ENCODE measurements at regions not wholly inside any gene's neighbourhood (a gene's known extent, or its start where the extent isn't known, plus 50 kb on each side); places are given as distances from the start of the nearest gene placed in this dataset.

DNA sequence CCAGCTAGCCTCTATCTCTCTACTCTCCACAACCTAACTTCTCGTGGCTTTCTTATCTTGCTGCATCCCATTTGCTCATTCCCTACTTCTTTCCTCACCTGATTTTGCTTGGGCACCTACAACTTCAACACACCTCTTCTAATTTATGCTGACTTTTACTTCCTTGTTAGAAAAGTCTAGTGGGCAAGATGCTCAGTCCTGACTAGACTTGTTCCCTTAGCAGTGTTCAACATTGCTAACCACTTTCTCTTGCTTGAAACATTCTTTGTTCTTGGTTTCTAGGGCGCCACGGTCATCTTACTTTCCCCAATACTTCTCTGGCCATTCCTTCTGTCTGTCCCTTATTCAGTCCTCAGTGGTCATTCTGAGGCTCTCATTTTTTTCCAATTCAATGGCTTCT is 454.7 kb upstream of the CWC22 start:
- DNase-seq (ENCODE audit: low read depth): no peak

DNA sequence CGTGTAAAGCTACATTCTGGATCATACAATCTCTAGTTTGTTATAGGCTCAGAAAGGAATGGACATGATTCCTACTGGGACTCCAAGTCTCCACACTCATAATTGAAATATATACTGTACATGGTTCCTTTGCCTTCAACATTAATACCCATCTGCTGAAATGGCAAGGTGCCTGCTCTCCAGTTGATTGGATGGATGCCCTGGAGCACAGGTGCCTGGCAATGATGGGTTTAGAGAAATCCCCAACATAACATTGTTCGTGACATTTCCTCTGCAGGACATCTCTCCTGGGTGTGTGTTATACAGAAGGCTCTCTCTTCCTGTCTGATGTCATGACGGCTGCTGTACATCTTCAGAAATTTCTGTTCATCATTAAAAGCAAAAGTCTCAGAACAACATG is 449.7 kb upstream of the CWC22 start:
- no peak for DNase-seq (ENCODE audit: low read depth)

- DNase-seq (ENCODE audit: low read depth): no peak
Observed at GRCh38 chr2:180450841-180451240, 443.7 kb upstream of the CWC22 start.

- no peak for DNase-seq (ENCODE audit: low read depth)
Observed at GRCh38 chr2:180449171-180449915, 442.2 kb upstream of the CWC22 start.

GRCh38 chr2:180446492-180446891 is 439.4 kb upstream of the CWC22 start:
- DNase-seq (ENCODE audit: low read depth): no peak

- no peak for DNase-seq (ENCODE audit: low read depth)
Observed at GRCh38 chr2:180443888-180444287, 436.8 kb upstream of the CWC22 start.

GRCh38 chr2:180442860-180443644 is 436.0 kb upstream of the CWC22 start:
- no peak for DNase-seq (ENCODE audit: low read depth)

DNA sequence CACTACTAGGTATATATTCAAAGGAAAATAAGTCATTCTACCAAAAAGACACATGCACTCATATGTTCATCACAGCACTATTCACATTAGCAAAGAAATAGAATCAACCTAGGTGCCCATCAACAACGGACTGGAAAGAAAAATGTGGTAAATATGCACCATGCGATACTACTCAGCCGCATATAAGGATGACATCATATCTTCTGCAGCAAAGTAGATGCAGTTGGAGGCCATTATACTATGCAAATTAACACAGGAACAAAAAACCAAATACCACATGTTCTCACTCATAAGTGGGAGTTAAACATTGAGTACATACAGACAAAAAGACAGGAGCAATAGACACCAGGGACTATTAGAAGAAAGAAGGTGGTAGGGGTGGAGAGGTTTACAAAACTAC is 412.1 kb upstream of the CWC22 start:
- no peak for DNase-seq (ENCODE audit: low read depth)

- no peak for DNase-seq (ENCODE audit: low read depth)
Observed at GRCh38 chr2:180416627-180417026, 409.5 kb upstream of the CWC22 start.

GRCh38 chr2:180413336-180413735 is 406.2 kb upstream of the CWC22 start:
- DNase-seq (ENCODE audit: low read depth): no peak

- DNase-seq (ENCODE audit: low read depth): no peak
Observed at GRCh38 chr2:180412219-180412618, 405.1 kb upstream of the CWC22 start.

- DNase-seq (ENCODE audit: low read depth): no peak
Observed at GRCh38 chr2:180411661-180412060, 404.6 kb upstream of the CWC22 start.

DNA sequence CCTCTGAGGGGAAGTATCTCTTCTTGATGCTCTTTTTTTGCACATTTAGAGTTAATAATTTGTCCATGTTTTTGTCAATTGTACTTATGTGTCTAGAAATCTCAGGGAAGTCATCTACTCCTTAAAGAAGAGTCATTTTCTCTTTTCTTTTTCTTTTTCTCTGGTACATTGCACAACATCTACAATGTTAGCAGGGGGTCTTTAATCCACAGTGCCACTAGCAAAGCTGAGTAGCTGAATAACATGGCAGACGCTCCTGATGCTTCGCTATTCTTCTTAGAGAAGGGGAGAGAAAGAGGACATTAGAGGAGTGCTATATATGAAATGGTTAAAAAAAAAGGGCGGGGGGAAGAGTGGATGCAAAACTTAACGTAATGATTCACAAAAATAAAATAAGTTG is 399.6 kb upstream of the CWC22 start:
- no peak for DNase-seq (ENCODE audit: low read depth)

- no peak for DNase-seq (ENCODE audit: low read depth)
Observed at GRCh38 chr2:180405520-180405919, 398.4 kb upstream of the CWC22 start.

DNA sequence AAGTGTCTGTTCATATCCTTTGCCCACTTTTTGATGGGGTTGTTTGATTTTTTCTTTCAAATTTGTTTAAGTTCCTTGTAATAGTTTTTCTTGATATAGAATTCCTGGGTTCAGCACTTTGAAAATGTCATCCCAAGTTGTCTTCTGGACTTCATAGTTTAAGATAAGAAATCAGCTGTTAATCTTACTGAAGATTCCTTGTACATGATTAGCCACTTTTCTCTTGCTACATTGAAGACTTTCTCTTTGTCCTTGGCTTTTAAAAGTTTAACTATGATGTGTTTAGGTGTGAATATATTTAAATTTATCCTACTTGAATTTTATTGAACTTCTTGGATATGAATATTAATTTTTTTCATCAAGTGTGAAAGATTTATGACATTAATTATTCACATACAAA is 387.2 kb upstream of the CWC22 start:
- no peak for DNase-seq (ENCODE audit: low read depth)

- DNase-seq (ENCODE audit: low read depth): peak; percentile 73
Observed at GRCh38 chr2:180385601-180386201, 378.6 kb upstream of the CWC22 start.

GRCh38 chr2:180376066-180376465 is 369.0 kb upstream of the CWC22 start:
- DNase-seq (ENCODE audit: low read depth): peak; percentile 19

DNA sequence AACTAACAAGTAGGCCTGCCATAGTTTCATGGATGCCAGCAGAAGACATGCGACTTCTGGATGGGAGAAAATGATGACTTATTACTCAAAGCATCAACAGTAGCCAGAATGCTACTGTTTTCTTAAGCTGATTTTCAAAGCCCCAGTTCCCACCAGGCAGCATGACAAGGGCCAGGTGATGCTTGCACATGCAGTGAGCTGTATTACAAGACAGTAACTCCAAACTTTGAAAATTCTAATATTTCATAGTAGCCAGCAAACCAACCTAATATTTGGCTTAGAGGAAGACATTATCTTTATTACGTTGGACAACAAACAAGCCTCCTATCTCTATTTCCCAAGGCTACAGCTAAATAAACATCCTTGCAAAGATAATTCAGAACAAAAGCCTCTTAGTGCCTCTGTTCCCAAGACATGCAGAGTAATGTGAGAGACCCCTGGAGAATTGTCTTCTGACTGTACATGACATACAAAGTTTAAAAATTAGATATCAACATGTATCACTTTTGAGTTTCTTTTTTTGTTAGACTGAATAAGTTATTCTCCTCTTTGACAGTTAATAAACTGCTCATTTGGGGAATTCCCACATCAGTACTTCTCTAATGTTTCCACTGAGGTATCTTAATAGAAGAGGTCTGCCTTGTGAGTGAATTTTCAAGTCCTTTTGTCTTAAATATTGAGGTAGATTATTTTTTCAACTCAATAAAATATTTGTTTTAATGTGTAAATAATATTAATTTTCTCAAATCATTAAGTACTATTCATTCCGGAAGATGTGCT is 367.6 kb upstream of the CWC22 start:
- DNase-seq (ENCODE audit: low read depth): no peak

DNA sequence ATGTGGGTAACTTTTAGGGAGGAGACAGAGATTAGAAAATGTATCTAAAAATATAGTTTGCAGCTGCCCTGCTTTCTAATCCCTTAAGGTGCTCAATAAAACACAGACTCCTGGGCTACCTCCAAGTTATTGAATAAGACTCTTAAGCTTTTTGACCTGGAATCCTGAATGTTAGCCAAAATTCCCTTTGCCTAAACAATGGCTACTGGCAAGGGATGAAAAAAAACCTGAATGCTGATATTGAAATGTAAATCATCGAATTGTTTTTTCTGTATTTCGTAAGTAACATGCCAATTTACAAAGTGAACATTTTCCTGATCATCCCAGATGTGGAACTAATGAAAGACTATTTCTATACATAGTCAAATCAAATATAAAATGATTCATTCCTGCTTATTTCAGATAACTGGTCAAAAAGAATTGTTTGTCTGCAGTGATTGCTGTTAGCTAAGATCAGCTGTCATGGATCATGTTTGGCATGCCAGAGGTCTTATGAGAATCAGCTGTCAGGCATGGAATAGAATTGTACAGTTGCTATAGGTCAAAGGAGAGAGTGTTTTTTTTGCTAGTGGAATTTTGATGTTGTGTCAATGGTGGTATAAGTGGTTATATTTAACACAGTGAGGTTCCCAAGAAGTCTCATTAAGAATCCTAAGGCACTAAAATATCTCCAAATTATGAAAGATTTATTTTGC is 363.6 kb upstream of the CWC22 start:
- no peak for DNase-seq (ENCODE audit: low read depth)

GRCh38 chr2:180368881-180369280 is 361.8 kb upstream of the CWC22 start:
- no peak for DNase-seq (ENCODE audit: low read depth)

DNA sequence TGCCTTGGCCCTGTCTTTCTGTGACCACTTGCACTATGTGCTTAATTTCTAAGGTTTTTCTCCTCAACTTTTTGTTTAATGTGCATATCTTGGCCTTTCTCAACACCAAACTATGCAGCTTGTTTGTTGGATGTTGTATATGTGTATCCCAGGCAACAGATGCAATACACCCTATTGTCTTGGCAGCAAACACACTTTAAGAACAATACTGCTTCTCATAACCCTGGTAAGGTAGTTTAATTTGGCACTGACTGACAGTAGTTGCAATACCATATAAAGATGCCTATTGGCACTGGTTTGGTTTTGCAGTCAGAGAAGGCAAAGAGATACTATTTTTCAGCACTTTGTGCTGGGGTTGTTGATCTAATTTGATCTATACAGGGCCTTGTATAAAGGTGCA is 360.7 kb upstream of the CWC22 start:
- peak; percentile 20 for DNase-seq (ENCODE audit: low read depth)

GRCh38 chr2:180366481-180366880 is 359.4 kb upstream of the CWC22 start:
- peak; percentile 62 for DNase-seq (ENCODE audit: low read depth)
